GM13976 (cell line): ENCODE measurements at regions not wholly inside any gene's neighbourhood (a gene's known extent, or its start where the extent isn't known, plus 50 kb on each side); places are given as distances from the start of the nearest gene placed in this dataset.
A peak's percentile ranks its signal among the peaks of the same experiment; 100 is the strongest.

ENCODE experiments used
- DNase-seq: peaks from one replicate; pipeline ENCODE4 v3.0.0; 2012; ENCODE audit warnings: low spot score
- in situ Hi-C: fragments of 300-500 bp; cut with MboI; formaldehyde crosslinking; loops from one replicate; pipeline ENCODE4 v1.12.0; 2022; ENCODE audit warnings: low sequenced_read_pairs, mixed read lengths, inconsistent platforms; ENCODE audit not compliant: unreplicated experiment
- TF ChIP-seq, protein P1 (sequence below): IDR thresholded peaks from 2 replicates; pipeline ENCODE4 v1.5.1; 2012; ENCODE audit warnings: borderline replicate concordance, mild to moderate bottlenecking; ENCODE audit not compliant: insufficient read depth; ENCODE audit errors: extremely low read depth, missing control alignments, control extremely low read depth

DNA sequence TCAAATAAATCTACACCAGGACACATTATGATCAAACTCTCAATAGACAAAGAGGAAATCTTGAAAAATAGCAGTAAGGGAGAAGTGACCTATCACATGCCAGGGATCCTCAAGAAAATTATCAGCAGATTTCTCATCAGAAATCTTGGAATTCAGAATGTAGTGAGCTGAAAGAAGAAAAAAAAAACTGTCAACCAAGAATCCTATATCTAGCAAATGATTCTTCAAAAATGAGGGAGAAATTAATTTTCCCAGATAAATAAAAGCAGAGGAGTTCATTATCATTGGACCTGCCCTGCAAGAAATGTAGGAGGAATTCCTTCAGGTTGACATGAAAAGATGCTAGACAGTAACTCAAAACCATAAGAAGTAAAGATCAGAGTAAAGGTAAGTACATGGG, 363.6 kb downstream of the TFAP2A start:
- TF ChIP-seq, protein P1, sequence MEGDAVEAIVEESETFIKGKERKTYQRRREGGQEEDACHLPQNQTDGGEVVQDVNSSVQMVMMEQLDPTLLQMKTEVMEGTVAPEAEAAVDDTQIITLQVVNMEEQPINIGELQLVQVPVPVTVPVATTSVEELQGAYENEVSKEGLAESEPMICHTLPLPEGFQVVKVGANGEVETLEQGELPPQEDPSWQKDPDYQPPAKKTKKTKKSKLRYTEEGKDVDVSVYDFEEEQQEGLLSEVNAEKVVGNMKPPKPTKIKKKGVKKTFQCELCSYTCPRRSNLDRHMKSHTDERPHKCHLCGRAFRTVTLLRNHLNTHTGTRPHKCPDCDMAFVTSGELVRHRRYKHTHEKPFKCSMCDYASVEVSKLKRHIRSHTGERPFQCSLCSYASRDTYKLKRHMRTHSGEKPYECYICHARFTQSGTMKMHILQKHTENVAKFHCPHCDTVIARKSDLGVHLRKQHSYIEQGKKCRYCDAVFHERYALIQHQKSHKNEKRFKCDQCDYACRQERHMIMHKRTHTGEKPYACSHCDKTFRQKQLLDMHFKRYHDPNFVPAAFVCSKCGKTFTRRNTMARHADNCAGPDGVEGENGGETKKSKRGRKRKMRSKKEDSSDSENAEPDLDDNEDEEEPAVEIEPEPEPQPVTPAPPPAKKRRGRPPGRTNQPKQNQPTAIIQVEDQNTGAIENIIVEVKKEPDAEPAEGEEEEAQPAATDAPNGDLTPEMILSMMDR, result no peak
- in situ Hi-C loops, result no loop called here
- no peak for DNase-seq

DNA sequence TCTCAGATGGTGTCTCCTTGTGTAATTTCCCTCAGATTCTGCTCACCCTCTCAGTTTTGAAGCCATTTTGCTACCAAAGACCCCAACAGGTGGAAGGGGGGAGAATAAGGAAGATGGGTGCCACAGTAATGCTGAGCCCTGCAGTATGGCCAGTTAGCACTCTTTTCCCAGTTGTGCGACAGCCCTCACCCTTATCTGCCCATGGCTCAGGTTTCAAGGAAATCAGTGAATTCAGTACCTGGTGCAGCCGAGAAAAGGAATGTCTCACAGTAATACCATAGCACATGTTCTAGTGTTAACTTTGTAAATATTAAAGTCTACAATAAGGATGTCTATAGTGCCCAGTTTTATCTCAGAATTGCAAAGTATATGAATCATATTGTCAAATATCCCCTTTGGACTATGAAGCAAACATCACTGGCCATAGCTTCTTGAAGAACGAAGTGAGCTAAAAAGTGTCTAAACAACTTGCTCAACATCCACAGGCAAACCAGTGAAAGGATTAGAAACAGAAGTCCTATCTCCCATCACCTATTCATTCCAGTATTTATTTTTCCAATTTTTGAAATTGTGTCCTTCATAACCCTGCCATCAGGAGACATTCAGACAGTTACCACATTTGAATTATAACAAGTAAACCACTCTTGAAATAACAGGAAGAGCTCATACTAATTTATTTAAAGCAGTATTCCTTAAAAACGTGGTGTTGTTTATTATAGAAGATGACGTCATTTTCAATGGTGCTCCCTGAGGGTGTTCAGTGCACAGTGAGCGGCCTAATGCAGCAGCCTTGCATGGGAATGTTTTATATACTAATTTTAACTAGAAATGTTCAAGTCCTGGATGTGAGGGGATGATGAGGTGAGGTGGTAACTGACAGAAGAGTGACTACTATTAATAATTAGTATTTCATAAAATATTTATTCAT, 366.2 kb downstream of the TFAP2A start:
- TF ChIP-seq, protein P1, result no peak
- DNase-seq, result no peak
- in situ Hi-C loops, result no loop called here

DNA sequence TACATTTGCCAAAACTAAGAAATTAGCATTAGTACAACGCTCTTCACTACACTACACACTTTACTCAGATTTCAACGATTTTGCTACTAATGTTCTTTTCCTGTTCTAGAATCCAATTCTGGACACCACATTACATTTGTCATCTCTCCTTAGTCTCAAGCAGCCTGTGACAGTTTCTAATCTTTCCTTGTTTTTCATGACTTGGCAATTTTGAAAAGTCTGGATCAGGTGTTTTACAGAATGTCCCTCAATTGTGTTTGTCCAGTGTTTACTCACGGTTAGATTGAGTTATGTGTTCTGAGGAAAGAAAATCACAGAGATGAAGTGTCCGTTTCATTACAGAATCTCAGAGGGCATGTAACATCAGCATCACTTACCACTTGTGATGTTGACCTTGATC, 372.6 kb downstream of the TFAP2A start:
- in situ Hi-C loops, result no loop called here
- DNase-seq, result no peak
- TF ChIP-seq, protein P1, result no peak

DNA sequence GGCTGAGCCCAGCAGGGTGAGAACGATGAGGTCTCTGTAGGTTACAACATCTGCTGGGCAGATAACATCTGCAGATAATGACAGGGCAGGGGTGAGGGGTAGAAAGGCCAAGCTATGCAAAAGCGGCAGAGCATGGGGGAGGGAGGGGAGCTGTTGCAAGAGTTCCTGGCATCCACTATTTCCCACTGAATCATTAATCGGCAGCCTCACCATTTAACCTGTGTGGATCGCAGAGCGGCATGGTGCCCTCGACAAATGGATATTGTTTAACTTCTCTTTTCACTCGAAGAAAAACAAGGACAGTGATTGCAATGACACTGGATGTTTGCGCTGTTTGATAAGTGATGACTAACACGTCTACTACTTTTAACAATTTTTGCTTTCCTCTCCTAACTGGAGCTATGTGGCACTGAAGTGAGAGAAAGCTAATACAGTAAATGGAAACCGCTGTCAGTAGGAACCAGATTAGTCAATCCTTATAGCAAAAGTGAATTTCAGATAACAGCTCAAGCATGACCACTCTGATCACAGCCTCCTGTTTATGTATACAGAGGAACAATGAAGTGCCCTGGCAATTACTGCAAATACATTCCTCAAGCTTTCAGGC, 381.5 kb downstream of the TFAP2A start:
- TF ChIP-seq, protein P1, result no peak
- no peak for DNase-seq
- in situ Hi-C loops, result loop anchor here (10.0 kb wide), 1 partner anchor 401 kb away; no protein-coding TSS in a partner anchor

DNA sequence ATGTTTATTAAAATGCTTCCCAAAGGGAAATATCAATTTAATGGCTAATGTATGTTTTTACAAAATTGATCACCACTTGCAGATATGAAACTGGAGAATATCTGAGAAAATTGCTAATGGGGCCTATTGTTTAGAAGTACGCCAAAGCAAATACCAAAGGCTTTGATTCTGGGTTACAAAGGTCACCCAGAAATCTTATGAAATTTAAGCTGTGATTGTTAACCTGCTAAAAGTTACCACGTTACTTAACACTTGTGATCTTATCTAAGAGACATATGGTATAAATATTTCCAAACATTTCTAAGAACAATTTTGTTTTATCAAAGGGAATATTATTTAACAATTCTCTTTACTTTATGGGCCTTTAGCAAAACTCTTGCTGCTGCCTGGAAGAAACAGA, 383.3 kb downstream of the TFAP2A start:
- TF ChIP-seq, protein P1, result no peak
- DNase-seq, result no peak
- in situ Hi-C loops, result loop anchor here (10.0 kb wide), 1 partner anchor 403 kb away; no protein-coding TSS in a partner anchor

DNA sequence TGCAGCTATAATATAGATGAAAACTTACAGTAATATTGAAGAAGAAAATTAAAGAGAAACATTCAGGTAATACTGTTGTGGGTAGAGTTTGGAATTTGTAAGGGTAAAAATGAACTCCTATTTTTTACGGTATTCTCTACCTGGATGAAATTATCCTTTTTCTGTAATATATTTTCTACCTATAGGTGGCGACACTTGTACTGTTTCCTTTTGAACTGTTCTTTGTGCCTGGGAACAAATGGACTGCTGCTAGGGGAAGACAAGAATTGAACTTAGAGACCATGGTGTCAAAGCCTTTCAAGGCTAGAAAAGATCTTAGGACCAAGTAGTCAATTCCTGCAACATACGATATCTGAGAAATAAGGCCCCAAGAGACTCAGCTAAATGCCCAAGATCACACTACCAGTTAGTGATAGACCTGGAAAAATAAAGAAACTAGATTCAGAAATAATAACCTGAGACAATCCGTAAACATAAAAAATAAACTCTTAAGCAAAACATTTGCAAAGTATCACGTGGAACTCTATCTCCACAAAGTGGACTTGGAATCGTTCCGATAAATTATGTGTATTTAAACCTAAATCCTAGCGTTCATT, 383.8 kb downstream of the TFAP2A start:
- in situ Hi-C loops, result loop anchor here (10.0 kb wide), 1 partner anchor 404 kb away; no protein-coding TSS in a partner anchor
- peak; percentile 22 for DNase-seq

More for the DNA sequence above, 383.8 kb downstream of the TFAP2A start:
- TF ChIP-seq, protein P1, result peak; percentile 17
